Activated CD8-positive, alpha-beta T cell treated with anti-CD3 and anti-CD28 coated beads for 36 hours (primary cell): ENCODE measurements at regions not wholly inside any gene's neighbourhood (a gene's known extent, or its start where the extent isn't known, plus 50 kb on each side); places are given as distances from the start of the nearest gene placed in this dataset.

Experiments used
- ATAC-seq: fragments of 200-7000 bp; cut with Tn5 transposase; one replicate; pipeline ENCODE4 v1.10.0; 2021; ENCODE audit warnings: mild to moderate bottlenecking, moderate library complexity
- CTCF ChIA-PET: fragments of 350-600 bp; sonication (Branson Sonifier 250); formaldehyde crosslinking; loops from one replicate; lab custom pipeline; 2021; ENCODE audit warnings: antibody characterized with exemption; lab: Charles Lee
- POLR2A ChIA-PET: fragments of 350-600 bp; sonication (Branson Sonifier 250); formaldehyde crosslinking; loops from one replicate; lab custom pipeline; 2021; ENCODE audit warnings: antibody characterized with exemption; lab: Charles Lee
- DNase-seq: peaks from one replicate; pipeline ENCODE4 v3.0.0-alpha.2; 2020
- H3K27ac Mint-ChIP-seq: one replicate; pipeline ENCODE4 v1.8.0; 2021; ENCODE audit warnings: mild to moderate bottlenecking, mixed read lengths
- H3K27me3 Mint-ChIP-seq: one replicate; pipeline ENCODE4 v1.8.0; 2021; ENCODE audit warnings: mixed read lengths
- H3K36me3 Mint-ChIP-seq: one replicate; pipeline ENCODE4 v1.8.0; 2021; ENCODE audit warnings: low read depth, mixed read lengths
- H3K4me1 Mint-ChIP-seq: one replicate; pipeline ENCODE4 v1.8.0; 2021; ENCODE audit warnings: low read depth, mixed read lengths
- H3K4me3 Mint-ChIP-seq: one replicate; pipeline ENCODE4 v1.8.0; 2021; ENCODE audit warnings: mild to moderate bottlenecking, moderate library complexity, mixed read lengths
- H3K9me3 Mint-ChIP-seq: one replicate; pipeline ENCODE4 v1.8.0; 2021; ENCODE audit warnings: mixed read lengths
- intact Hi-C: fragments of 100-400 bp; cut with micrococcal nuclease; formaldehyde crosslinking; loops from one replicate; pipeline ENCODE4 v1.10.0; 2022
- TF ChIP-seq, protein P1 (sequence below): fragments of 200-600 bp; IDR thresholded peaks from one replicate; pipeline ENCODE4 v1.8.0; 2022; ENCODE audit warnings: antibody characterized with exemption, mild to moderate bottlenecking

GRCh38 chr6:139857143-139857542 lies 482.7 kb upstream of the CITED2 start:
- ChIA-PET CTCF (no interaction called here), POLR2A (no interaction called here)
- Mint-ChIP-seq H3K36me3 (no peaks in the 10 kb centered on the region), H3K4me1 (no peaks in the 10 kb centered on the region), H3K27ac (no peak overlapping the region), H3K4me3 (no peak overlapping the region), H3K9me3 (no peaks in the 10 kb centered on the region), H3K27me3 (peaks cover 2% of the 10 kb centered on the region)
- DNase-seq (no peak), ATAC-seq (no peak)
- TF ChIP-seq, protein P1, sequence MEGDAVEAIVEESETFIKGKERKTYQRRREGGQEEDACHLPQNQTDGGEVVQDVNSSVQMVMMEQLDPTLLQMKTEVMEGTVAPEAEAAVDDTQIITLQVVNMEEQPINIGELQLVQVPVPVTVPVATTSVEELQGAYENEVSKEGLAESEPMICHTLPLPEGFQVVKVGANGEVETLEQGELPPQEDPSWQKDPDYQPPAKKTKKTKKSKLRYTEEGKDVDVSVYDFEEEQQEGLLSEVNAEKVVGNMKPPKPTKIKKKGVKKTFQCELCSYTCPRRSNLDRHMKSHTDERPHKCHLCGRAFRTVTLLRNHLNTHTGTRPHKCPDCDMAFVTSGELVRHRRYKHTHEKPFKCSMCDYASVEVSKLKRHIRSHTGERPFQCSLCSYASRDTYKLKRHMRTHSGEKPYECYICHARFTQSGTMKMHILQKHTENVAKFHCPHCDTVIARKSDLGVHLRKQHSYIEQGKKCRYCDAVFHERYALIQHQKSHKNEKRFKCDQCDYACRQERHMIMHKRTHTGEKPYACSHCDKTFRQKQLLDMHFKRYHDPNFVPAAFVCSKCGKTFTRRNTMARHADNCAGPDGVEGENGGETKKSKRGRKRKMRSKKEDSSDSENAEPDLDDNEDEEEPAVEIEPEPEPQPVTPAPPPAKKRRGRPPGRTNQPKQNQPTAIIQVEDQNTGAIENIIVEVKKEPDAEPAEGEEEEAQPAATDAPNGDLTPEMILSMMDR, result no peak
- intact Hi-C loops, result no loop called here

- ATAC-seq, result no peak
Measured at GRCh38 chr6:139856562-139856961, 482.1 kb upstream of the CITED2 start.

DNA sequence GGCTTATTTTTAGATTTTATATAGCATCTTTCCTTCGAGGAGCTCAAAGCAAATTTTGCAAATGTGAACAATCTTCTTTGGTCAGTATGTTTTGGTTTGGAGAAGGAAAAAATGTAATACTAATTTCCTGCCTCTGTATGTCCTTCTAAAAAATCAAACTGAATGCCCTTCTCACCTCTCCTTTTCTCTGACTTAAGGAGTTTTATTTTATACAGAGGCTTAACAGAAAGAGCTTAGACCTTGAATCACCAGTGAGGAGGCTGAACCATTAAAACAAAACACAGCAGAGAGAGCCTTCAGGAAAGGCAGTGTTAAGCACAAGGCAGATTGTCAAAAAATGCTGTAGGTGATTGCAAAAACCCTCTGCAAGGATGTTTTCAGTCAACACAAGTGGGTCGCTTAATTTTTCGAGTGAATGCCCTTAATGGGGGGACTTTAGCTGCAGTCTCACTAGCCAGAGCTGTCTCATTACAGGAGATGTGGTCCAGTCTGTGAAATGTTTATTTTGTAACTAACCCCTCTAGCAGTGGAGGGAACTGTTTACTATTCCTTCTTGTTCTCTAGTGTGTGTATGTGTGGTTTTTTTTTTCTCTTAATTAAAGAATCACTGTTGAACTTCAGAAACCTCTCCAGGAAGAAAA lies 481.3 kb upstream of the CITED2 start:
- Mint-ChIP-seq H3K9me3 (no peaks in the 10 kb centered on the region), H3K27ac (no peak overlapping the region), H3K4me3 (no peak overlapping the region), H3K36me3 (no peaks in the 10 kb centered on the region), H3K4me1 (no peaks in the 10 kb centered on the region), H3K27me3 (peaks cover 2% of the 10 kb centered on the region)
- no peak for ATAC-seq
- DNase-seq, result no peak
- TF ChIP-seq, protein P1, result no peak
- CTCF ChIA-PET, result interaction anchor here (1.1 kb wide), 1 partner anchor 486 kb away, joined by 3 read pairs; no protein-coding TSS in a partner anchor
- POLR2A ChIA-PET, result no interaction called here
- intact Hi-C loops, result no loop called here

More at GRCh38 chr6:139856562-139856961, 482.1 kb upstream of the CITED2 start:
- H3K27me3 Mint-ChIP-seq, result peaks cover 2% of the 10 kb centered on the region
- no peak overlapping the region for H3K27ac Mint-ChIP-seq
- H3K4me3 Mint-ChIP-seq, result no peak overlapping the region
- DNase-seq, result no peak
- intact Hi-C loops, result no loop called here
- CTCF ChIA-PET, result no interaction called here
- no peaks in the 10 kb centered on the region for H3K36me3 Mint-ChIP-seq
- H3K9me3 Mint-ChIP-seq, result no peaks in the 10 kb centered on the region
- H3K4me1 Mint-ChIP-seq, result no peaks in the 10 kb centered on the region
- POLR2A ChIA-PET, result no interaction called here
- TF ChIP-seq, protein P1, result no peak

DNA sequence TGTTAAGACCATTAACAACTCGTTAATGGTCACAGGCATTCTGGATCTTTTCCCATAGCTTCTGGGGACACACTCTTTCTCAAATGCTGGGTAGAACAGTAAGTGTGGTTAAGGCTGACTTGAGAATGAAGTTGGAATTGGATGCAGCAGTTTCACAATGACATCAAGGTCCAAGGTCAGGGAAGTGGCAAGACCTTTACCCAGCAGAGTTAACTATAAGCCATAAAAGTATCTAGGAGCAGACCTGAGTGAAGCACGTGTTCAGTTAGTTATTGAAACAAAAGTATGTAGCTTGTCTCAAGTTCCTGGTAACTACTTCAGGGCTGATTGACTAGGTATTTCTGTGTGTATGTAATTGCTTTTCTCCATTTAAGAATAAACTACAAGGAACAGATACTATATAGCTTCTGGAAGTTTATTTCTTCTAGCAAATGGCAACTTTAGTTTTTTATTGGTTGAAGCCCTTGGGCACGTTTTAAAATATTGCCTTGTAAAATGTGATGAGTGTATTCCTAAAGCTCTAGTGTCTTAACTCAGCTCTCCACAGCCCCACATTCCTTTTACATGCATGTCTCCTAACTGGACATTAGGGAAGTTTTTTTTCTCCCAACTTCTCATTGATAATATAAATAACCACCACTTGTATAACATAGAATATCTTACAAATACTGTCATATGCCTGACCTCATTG lies 479.0 kb upstream of the CITED2 start:
- H3K4me3 Mint-ChIP-seq, result no peak overlapping the region
- ATAC-seq, result no peak
- no peaks in the 10 kb centered on the region for H3K4me1 Mint-ChIP-seq
- TF ChIP-seq, protein P1, result no peak
- POLR2A ChIA-PET, result no interaction called here
- no peak for DNase-seq
- peaks cover 6% of the 10 kb centered on the region for H3K27me3 Mint-ChIP-seq
- no peak overlapping the region for H3K27ac Mint-ChIP-seq
- CTCF ChIA-PET, result no interaction called here
- H3K9me3 Mint-ChIP-seq, result peaks cover 2% of the 10 kb centered on the region
- H3K36me3 Mint-ChIP-seq, result no peaks in the 10 kb centered on the region
- intact Hi-C loops, result no loop called here

GRCh38 chr6:139852488-139853140 lies 478.2 kb upstream of the CITED2 start:
- ChIA-PET CTCF (no interaction called here), POLR2A (no interaction called here)
- no peak for DNase-seq
- TF ChIP-seq, protein P1, result no peak
- Mint-ChIP-seq H3K9me3 (peaks cover 2% of the 10 kb centered on the region), H3K4me3 (no peak overlapping the region), H3K4me1 (no peaks in the 10 kb centered on the region), H3K36me3 (no peaks in the 10 kb centered on the region), H3K27ac (no peak overlapping the region), H3K27me3 (peaks cover 7% of the 10 kb centered on the region)
- intact Hi-C loops, result no loop called here
- no peak for ATAC-seq
